ENCODE measurements at regions not wholly inside any gene's neighbourhood (a gene's known extent, or its start where the extent isn't known, plus 50 kb on each side); places are given as distances from the start of the nearest gene placed in this dataset.

- POLR2A ChIA-PET: no interaction called here
- Mint-ChIP-seq H3K4me3 (no peak overlapping the region), H3K27ac (no peak overlapping the region), H3K27me3 (peaks cover 4 to 14% (median 6%) of the 10 kb centered on the region in 5 donors), H3K9me3 (peaks cover 0 to 11% (median 0%) of the 10 kb centered on the region in 9 donors), H3K36me3 (no peaks in the 10 kb centered on the region), H3K4me1 (peaks cover 0 to 17% (median 0%) of the 10 kb centered on the region in 4 donors)
- no peak for DNase-seq
- no peak for ATAC-seq
These were observed 89.4 kb upstream of the THY1 start for GRCh38 chr11:119512369-119512768.

- DNase-seq (no peak), ATAC-seq (no peak)
- Mint-ChIP-seq H3K27me3 (peaks cover 4 to 14% (median 6%) of the 10 kb centered on the region in 5 donors), H3K27ac (no peak overlapping the region), H3K9me3 (peaks cover 0 to 11% (median 0%) of the 10 kb centered on the region in 9 donors), H3K36me3 (no peaks in the 10 kb centered on the region), H3K4me3 (no peak overlapping the region), H3K4me1 (peaks cover 0 to 17% (median 0%) of the 10 kb centered on the region in 4 donors)
- POLR2A ChIA-PET: no interaction called here
These were observed 88.8 kb upstream of the THY1 start for GRCh38 chr11:119511614-119512306.

GRCh38 chr11:119509969-119510401 lies 87.0 kb upstream of the THY1 start:
- H3K36me3 Mint-ChIP-seq: no peaks in the 10 kb centered on the region
- H3K27ac Mint-ChIP-seq: peak overlapping the region in 1 of 10 donors; percentile 31
- H3K4me3 Mint-ChIP-seq: no peak overlapping the region
- POLR2A ChIA-PET: no interaction called here
- DNase-seq (peak in 1 of 10 donors; percentile 22), ATAC-seq (no peak)
- peaks cover 0 to 17% (median 0%) of the 10 kb centered on the region in 4 donors for H3K4me1 Mint-ChIP-seq
- peaks cover 0 to 11% (median 0%) of the 10 kb centered on the region in 9 donors for H3K9me3 Mint-ChIP-seq
- H3K27me3 Mint-ChIP-seq: peaks cover 3 to 26% (median 10%) of the 10 kb centered on the region in 5 donors

GRCh38 chr11:119509282-119509841 lies 86.4 kb upstream of the THY1 start:
- Mint-ChIP-seq H3K4me3 (no peak overlapping the region), H3K4me1 (peaks cover 0 to 17% (median 0%) of the 10 kb centered on the region in 4 donors), H3K27me3 (peaks cover 2 to 29% (median 10%) of the 10 kb centered on the region in 5 donors), H3K9me3 (peaks cover 0 to 11% (median 0%) of the 10 kb centered on the region in 9 donors), H3K27ac (no peak overlapping the region), H3K36me3 (no peaks in the 10 kb centered on the region)
- POLR2A ChIA-PET: no interaction called here
- ATAC-seq (no peak), DNase-seq (no peak)

- no peak overlapping the region for H3K4me3 Mint-ChIP-seq
- no peaks in the 10 kb centered on the region for H3K36me3 Mint-ChIP-seq
- ATAC-seq (no peak), DNase-seq (no peak)
- H3K27ac Mint-ChIP-seq: no peak overlapping the region
- peaks cover 2 to 38% (median 16%) of the 10 kb centered on the region in 5 donors for H3K27me3 Mint-ChIP-seq
- POLR2A ChIA-PET: no interaction called here
- H3K4me1 Mint-ChIP-seq: peaks cover 0 to 11% (median 0%) of the 10 kb centered on the region in 4 donors
- peaks cover 0 to 11% (median 0%) of the 10 kb centered on the region in 9 donors for H3K9me3 Mint-ChIP-seq
These were observed 83.5 kb upstream of the THY1 start for GRCh38 chr11:119506436-119506835.

- H3K4me3 Mint-ChIP-seq: no peak overlapping the region
- DNase-seq: no peak
- POLR2A ChIA-PET: no interaction called here
- H3K27ac Mint-ChIP-seq: no peak overlapping the region
- ATAC-seq: no peak
- peaks cover 0 to 11% (median 0%) of the 10 kb centered on the region in 4 donors for H3K4me1 Mint-ChIP-seq
- H3K9me3 Mint-ChIP-seq: peaks cover 0 to 11% (median 0%) of the 10 kb centered on the region in 9 donors
- H3K36me3 Mint-ChIP-seq: no peaks in the 10 kb centered on the region
- H3K27me3 Mint-ChIP-seq: peaks cover 2 to 42% (median 15%) of the 10 kb centered on the region in 5 donors
These were observed 82.9 kb upstream of the THY1 start for GRCh38 chr11:119505861-119506260.

GRCh38 chr11:119505071-119505470 lies 82.1 kb upstream of the THY1 start:
- no peak for ATAC-seq
- no peak for DNase-seq
- peaks cover 0 to 7% (median 0%) of the 10 kb centered on the region in 4 donors for H3K4me1 Mint-ChIP-seq
- peaks cover 5 to 43% (median 17%) of the 10 kb centered on the region in 5 donors for H3K27me3 Mint-ChIP-seq
- no peak overlapping the region for H3K4me3 Mint-ChIP-seq
- POLR2A ChIA-PET: no interaction called here
- H3K27ac Mint-ChIP-seq: no peak overlapping the region
- peaks cover 0 to 11% (median 0%) of the 10 kb centered on the region in 9 donors for H3K9me3 Mint-ChIP-seq
- no peaks in the 10 kb centered on the region for H3K36me3 Mint-ChIP-seq

- no peak for DNase-seq
- ATAC-seq: no peak
- Mint-ChIP-seq H3K9me3 (peaks cover 0 to 11% (median 0%) of the 10 kb centered on the region in 9 donors), H3K27ac (peak overlapping the region in 1 of 10 donors; percentile 19), H3K4me1 (peaks cover 0 to under 1% (median 0%) of the 10 kb centered on the region in 4 donors), H3K36me3 (no peaks in the 10 kb centered on the region), H3K27me3 (peaks cover 5 to 50% (median 17%) of the 10 kb centered on the region in 5 donors), H3K4me3 (no peak overlapping the region)
- POLR2A ChIA-PET: no interaction called here
These were observed 81.4 kb upstream of the THY1 start for GRCh38 chr11:119504371-119504770.

GRCh38 chr11:119501777-119502405 lies 78.9 kb upstream of the THY1 start:
- ATAC-seq: no peak
- H3K4me3 Mint-ChIP-seq: no peak overlapping the region
- H3K27me3 Mint-ChIP-seq: peaks cover 5 to 64% (median 22%) of the 10 kb centered on the region in 5 donors
- H3K9me3 Mint-ChIP-seq: peaks cover 0 to 11% (median 0%) of the 10 kb centered on the region in 9 donors
- peaks cover 0 to 2% (median 0%) of the 10 kb centered on the region in 4 donors for H3K4me1 Mint-ChIP-seq
- POLR2A ChIA-PET: no interaction called here
- no peaks in the 10 kb centered on the region for H3K36me3 Mint-ChIP-seq
- H3K27ac Mint-ChIP-seq: no peak overlapping the region
- DNase-seq: no peak

- Mint-ChIP-seq H3K4me3 (no peak overlapping the region), H3K9me3 (no peaks in the 10 kb centered on the region), H3K36me3 (no peaks in the 10 kb centered on the region), H3K27me3 (peaks cover 3 to 57% (median 20%) of the 10 kb centered on the region in 5 donors), H3K4me1 (peaks cover 0 to 2% (median 0%) of the 10 kb centered on the region in 4 donors), H3K27ac (no peak overlapping the region)
- DNase-seq (no peak), ATAC-seq (no peak)
- POLR2A ChIA-PET: no interaction called here
These were observed 74.7 kb upstream of the THY1 start for GRCh38 chr11:119497717-119498116.

- ATAC-seq: no peak
- H3K9me3 Mint-ChIP-seq: no peaks in the 10 kb centered on the region
- H3K27ac Mint-ChIP-seq: no peak overlapping the region
- peaks cover 0 to 2% (median 0%) of the 10 kb centered on the region in 4 donors for H3K4me1 Mint-ChIP-seq
- H3K4me3 Mint-ChIP-seq: no peak overlapping the region
- no peak for DNase-seq
- peaks cover 3 to 57% (median 20%) of the 10 kb centered on the region in 5 donors for H3K27me3 Mint-ChIP-seq
- H3K36me3 Mint-ChIP-seq: no peaks in the 10 kb centered on the region
- POLR2A ChIA-PET: no interaction called here
These were observed 74.0 kb upstream of the THY1 start for GRCh38 chr11:119496997-119497396.

GRCh38 chr11:119496469-119496868 lies 73.5 kb upstream of the THY1 start:
- no peaks in the 10 kb centered on the region for H3K36me3 Mint-ChIP-seq
- peaks cover 0 to 2% (median 0%) of the 10 kb centered on the region in 4 donors for H3K4me1 Mint-ChIP-seq
- ATAC-seq (no peak), DNase-seq (no peak)
- no peaks in the 10 kb centered on the region for H3K9me3 Mint-ChIP-seq
- H3K27ac Mint-ChIP-seq: no peak overlapping the region
- H3K27me3 Mint-ChIP-seq: peaks cover under 1 to 52% (median 20%) of the 10 kb centered on the region in 5 donors
- H3K4me3 Mint-ChIP-seq: no peak overlapping the region
- POLR2A ChIA-PET: no interaction called here

GRCh38 chr11:119493712-119494111 lies 70.7 kb upstream of the THY1 start:
- DNase-seq: no peak
- H3K27ac Mint-ChIP-seq: no peak overlapping the region
- POLR2A ChIA-PET: interaction anchor here (0.6 kb wide), 1 partner anchor 990 kb away, joined by 5 read pairs; no protein-coding TSS in a partner anchor
- H3K27me3 Mint-ChIP-seq: peaks cover 2 to 33% (median 21%) of the 10 kb centered on the region in 5 donors
- no peaks in the 10 kb centered on the region for H3K36me3 Mint-ChIP-seq
- H3K9me3 Mint-ChIP-seq: no peaks in the 10 kb centered on the region
- no peak overlapping the region for H3K4me3 Mint-ChIP-seq
- peaks cover 0 to 2% (median 0%) of the 10 kb centered on the region in 4 donors for H3K4me1 Mint-ChIP-seq
- ATAC-seq: no peak

All from naive thymus-derived CD8-positive, alpha-beta T cell (primary cell).